MM.1S (cell line): ENCODE measurements at regions not wholly inside any gene's neighbourhood (a gene's known extent, or its start where the extent isn't known, plus 50 kb on each side); places are given as distances from the start of the nearest gene placed in this dataset.

ENCODE experiments used
- CTCF ChIP-seq: fragments of 300-600 bp; sonication (generic); IDR thresholded peaks from 2 replicates; pipeline ENCODE4 v1.5.1; 2016; ENCODE audit warnings: antibody characterized with exemption, low read length, mixed read lengths
- EZH2 ChIP-seq: fragments of 300-600 bp; sonication (generic); optimal IDR thresholded peaks from 2 replicates; pipeline ENCODE3; 2017; ENCODE audit warnings: low read depth, mild to moderate bottlenecking, antibody characterized with exemption, low read length, mixed read lengths

DNA sequence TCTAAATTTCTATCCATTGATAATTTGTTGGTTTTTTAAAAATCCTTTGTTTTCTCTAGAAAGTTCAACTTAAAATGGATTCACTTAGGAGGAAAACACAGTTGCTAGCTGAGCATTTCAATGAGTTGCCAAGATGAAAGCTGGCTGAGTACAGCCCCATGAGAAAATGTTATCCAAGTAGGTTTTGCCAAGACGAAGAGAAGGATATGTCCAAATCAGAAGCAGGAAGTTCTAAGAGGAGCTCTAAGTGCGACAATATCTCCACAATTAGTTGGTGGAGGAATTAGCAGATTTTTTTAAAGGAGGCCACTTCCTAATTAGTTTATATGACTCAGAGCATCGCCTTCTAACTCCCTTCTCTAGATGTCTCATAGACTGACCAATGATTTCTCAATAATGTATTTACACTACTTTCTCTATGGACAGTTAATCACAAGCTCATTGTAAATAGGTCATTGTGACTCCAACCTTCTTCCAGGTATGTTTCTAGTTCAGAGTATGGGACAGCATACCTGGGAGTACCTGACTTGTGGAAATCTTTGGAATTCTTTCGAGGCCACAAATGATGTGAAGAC is 873.3 kb upstream of the SOX9 start:
- no peak for TF ChIP-seq CTCF
- no peak for TF ChIP-seq EZH2
